HepG2 (cell line): ENCODE measurements at regions not wholly inside any gene's neighbourhood (a gene's known extent, or its start where the extent isn't known, plus 50 kb on each side); places are given as distances from the start of the nearest gene placed in this dataset.

Source experiments
- ATAC-seq: fragments of 200-7000 bp; cut with Tn5 transposase; 3 replicates; pipeline ENCODE4 v1.9.1; 2020; ENCODE audit warnings: mild to moderate bottlenecking, moderate library complexity
- BruUV-seq: library from RNA; stranded (reverse); fragments of 400-500 nt; replicated peaks from 2 replicates; lab custom pipeline; 2021; lab: Mats Ljungman, UMichigan
- CTCF ChIA-PET: fragments of 300-600 bp; formaldehyde crosslinking; extraction: SDS; loops from one replicate; lab custom pipeline; 2021; ENCODE audit warnings: low total read pairs, inconsistent platforms, low intra/inter-chr PET ratio; lab: Yijun Ruan, JAX
- POLR2A ChIA-PET: fragments of 350-600 bp; sonication (Branson Sonifier 250); formaldehyde crosslinking; loops from one replicate; lab custom pipeline; 2020; ENCODE audit warnings: antibody characterized with exemption, inconsistent platforms; lab: Yijun Ruan, JAX
- DNase-seq: peaks from one replicate; pipeline ENCODE4 v3.0.0-alpha.2; 2015; ENCODE audit warnings: low spot score
- FAIRE-seq: peaks from 3 replicates; lab custom pipeline; 2011; peaks lifted over from hg19 to GRCh38; lab: Jason Lieb, UNC
- H2AFZ ChIP-seq: one replicate; pipeline ENCODE4 v1.6.1; 2011; ENCODE audit warnings: low read length, inconsistent platforms
- H3K27ac ChIP-seq: fragments of 300-600 bp; 3 replicates; pipeline ENCODE4 v1.8.0; 2011; ENCODE audit warnings: mixed run types, mild to moderate bottlenecking, mixed read lengths, low read length, inconsistent platforms; ENCODE audit not compliant: insufficient read depth; ENCODE audit errors: extremely low read length
- H3K27me3 ChIP-seq, 2 experiments: fragments of 200-600 bp in 1 of 2; 2 replicates in 1 of 2; 3 replicates in 1 of 2; pipeline versions ENCODE4 v1.6.0 to v1.8.0; 2011; ENCODE audit warnings: low read length in 2 of 2, mild to moderate bottlenecking in 2 of 2, moderate library complexity in 2 of 2, inconsistent platforms in 1 of 2; ENCODE audit not compliant: insufficient read depth in 2 of 2, control insufficient read depth in 1 of 2
- H3K36me3 ChIP-seq, 2 experiments: fragments of 200-600 bp in 1 of 2; replicated peaks in 1 of 2; 2 replicates in 1 of 2; 3 replicates in 1 of 2; pipeline versions ENCODE4 v1.5.1 to v1.8.0; 2011; ENCODE audit warnings: low read length in 2 of 2, inconsistent platforms in 1 of 2; ENCODE audit not compliant: insufficient read depth in 2 of 2, control insufficient read depth in 1 of 2
- H3K4me1 ChIP-seq: 2 replicates; pipeline ENCODE4 v1.5.1; 2012; ENCODE audit warnings: low read length, inconsistent platforms; ENCODE audit not compliant: insufficient read depth
- H3K4me2 ChIP-seq: 2 replicates; pipeline ENCODE4 v1.6.0; 2011; ENCODE audit warnings: low read depth, low read length, inconsistent platforms
- H3K4me3 ChIP-seq, 3 experiments: fragments of 200-600 bp in 1 of 3; sonication (generic), shearing (Covaris generic) in 1 of 3; replicated peaks in 1 of 3; 2 replicates each; pipeline ENCODE4 v1.5.1; 2011 to 2016; ENCODE audit warnings: low read length in 3 of 3, inconsistent platforms in 2 of 3, low read depth in 2 of 3, mild to moderate bottlenecking in 2 of 3, control low read depth in 1 of 3, mixed read lengths in 1 of 3; ENCODE audit not compliant: insufficient read depth in 1 of 3
- H3K79me2 ChIP-seq: one replicate; pipeline ENCODE4 v1.6.1; 2011; ENCODE audit warnings: low read length, inconsistent platforms; ENCODE audit not compliant: insufficient read depth
- H3K9ac ChIP-seq: 2 replicates; pipeline ENCODE4 v1.6.0; 2011; ENCODE audit warnings: mild to moderate bottlenecking, low read depth, low read length, inconsistent platforms; ENCODE audit not compliant: insufficient read depth
- H3K9me3 ChIP-seq: 2 replicates; pipeline ENCODE4 v1.5.1; 2012; ENCODE audit warnings: mild to moderate bottlenecking, low read length
- H4K20me1 ChIP-seq: 2 replicates; pipeline ENCODE4 v1.6.0; 2011; ENCODE audit warnings: inconsistent platforms, mild to moderate bottlenecking, low read length, moderate library complexity; ENCODE audit not compliant: insufficient read depth
- AGO1 ChIP-seq: fragments of 200-400 bp; formaldehyde crosslinking; IDR thresholded peaks from 2 replicates; pipeline ENCODE4 v1.6.1; 2017; ENCODE audit warnings: mild to moderate bottlenecking, low read depth, low read length, moderate library complexity; ENCODE audit not compliant: poor library complexity, severe bottlenecking
- ARID5B ChIP-seq: IDR thresholded peaks from 2 replicates; pipeline ENCODE4 v1.4.0; 2020; ENCODE audit warnings: mild to moderate bottlenecking, missing genetic modification reagents
- ATF6 ChIP-seq: sonication (generic); formaldehyde crosslinking; conservative IDR thresholded peaks from 2 replicates; pipeline ENCODE4 v1.4.0; 2020; ENCODE audit warnings: missing genetic modification reagents
- FOXC1 ChIP-seq: sonication (generic); formaldehyde crosslinking; IDR thresholded peaks from 2 replicates; pipeline ENCODE4 v1.8.0; 2022; ENCODE audit warnings: mild to moderate bottlenecking, missing genetic modification reagents, borderline replicate concordance
- GZF1 ChIP-seq: sonication (generic); formaldehyde crosslinking; IDR thresholded peaks from 2 replicates; pipeline ENCODE4 v1.5.1; 2020; ENCODE audit warnings: mild to moderate bottlenecking, missing genetic modification reagents
- PRDM10 ChIP-seq: sonication (generic); formaldehyde crosslinking; IDR thresholded peaks from 2 replicates; pipeline ENCODE4 v1.4.0; 2020; ENCODE audit warnings: low read depth, missing genetic modification reagents
- ZNF816 ChIP-seq: sonication (generic); formaldehyde crosslinking; IDR thresholded peaks from 2 replicates; pipeline ENCODE4 v1.8.0; 2022; ENCODE audit warnings: missing genetic modification reagents, mild to moderate bottlenecking, borderline replicate concordance
- WGBS: methylation state at CpG from one replicate; pipeline ENCODE4 v1.1.6; 2017; ENCODE audit warnings: low lambda C conversion rate; 5-methylcytosine and 5-hydroxymethylcytosine counted together
- in situ Hi-C: cut with HindIII; loops from 2 replicates; pipeline ENCODE4 v1.10.0; 2017; ENCODE audit warnings: low pct_unique_long_range_greater_than_20kb; ENCODE audit not compliant: extremely low pct_ligation_motif_present
- intact Hi-C: fragments of 100-400 bp; cut with micrococcal nuclease; formaldehyde crosslinking; loops from one replicate; pipeline ENCODE4 v1.10.0; 2022; ENCODE audit not compliant: unreplicated experiment

DNA sequence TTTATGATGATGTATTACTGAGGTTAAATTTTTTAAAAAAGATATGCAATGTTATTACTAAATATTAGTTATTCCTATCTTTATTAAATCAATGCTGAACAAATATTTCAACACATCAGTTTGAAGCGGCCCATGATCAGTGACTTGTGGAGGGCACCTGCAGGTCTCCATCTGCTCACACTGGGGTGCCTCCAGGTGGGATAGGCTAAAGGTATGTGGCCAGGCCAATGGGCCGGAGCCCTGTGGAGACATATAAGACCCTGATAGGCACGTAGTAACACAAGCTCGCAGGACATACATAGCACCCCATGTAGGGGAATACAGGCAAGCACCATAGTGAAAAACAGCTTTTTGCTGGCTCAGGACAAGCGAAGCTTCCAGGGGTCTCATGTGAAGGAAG is 469.8 kb downstream of the ZNF536 start:
- Histone ChIP-seq H3K9ac (no peak overlapping the region), H3K79me2 (no peaks in the 10 kb centered on the region), H3K27me3 (no peaks in the 10 kb centered on the region), H3K4me2 (no peak overlapping the region), H3K4me1 (no peaks in the 10 kb centered on the region), H4K20me1 (no peaks in the 10 kb centered on the region), H2AFZ (no peak overlapping the region), H3K36me3 (no peaks in the 10 kb centered on the region), H3K9me3 (peaks cover 28% of the 10 kb centered on the region), H3K27ac (no peak overlapping the region), H3K4me3 (no peak overlapping the region)
- DNase-seq (no peak), ATAC-seq (no peak), FAIRE-seq (no peak)
- 31% methylated on average over 5 of the region's 5 CpGs for WGBS
- ChIA-PET CTCF (no interaction called here), POLR2A (no interaction called here)
- in situ Hi-C loops (no loop called here), intact Hi-C loops (no loop called here)
- no TSS peak for BruUV-seq
- TF ChIP-seq GZF1 (CRISPR knock-in tag) (no peak), ZNF816 (CRISPR knock-in tag) (no peak), ARID5B (no peak), PRDM10 (CRISPR knock-in tag) (no peak), ATF6 (CRISPR knock-in tag) (no peak), AGO1 (no peak), FOXC1 (CRISPR knock-in tag) (no peak)
